ENCODE measurements at regions not wholly inside any gene's neighbourhood (a gene's known extent, or its start where the extent isn't known, plus 50 kb on each side); places are given as distances from the start of the nearest gene placed in this dataset.

DNA sequence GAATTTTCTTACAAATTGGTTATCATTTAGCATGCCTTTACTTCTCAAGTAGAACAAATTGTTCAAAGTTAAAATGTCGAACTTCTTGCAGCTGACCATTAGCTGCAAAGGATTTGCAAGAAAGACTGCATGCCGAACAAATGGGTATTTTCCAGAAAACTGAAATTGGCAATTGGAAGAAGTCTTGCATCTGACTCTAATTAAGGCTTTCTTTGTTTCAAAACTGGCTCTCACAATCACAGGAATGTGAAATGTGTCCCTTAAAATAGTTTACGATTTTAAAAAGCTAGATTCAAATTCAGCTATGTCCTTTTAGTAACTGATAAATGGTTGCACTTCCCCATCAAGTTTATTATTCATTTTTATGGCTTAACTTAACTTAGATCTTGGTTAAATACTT is 207.9 kb downstream of the ARL4A start:
- intact Hi-C loops (cut with DNase I) = no loop called here
- Histone ChIP-seq H3K27me3 (no peaks in the 10 kb centered on the region), H3K36me3 (no peaks in the 10 kb centered on the region), H3K27ac (no peak overlapping the region), H3K4me3 (no peak overlapping the region), H3K9me3 (no peaks in the 10 kb centered on the region), H3K4me1 (no peaks in the 10 kb centered on the region)
- TF ChIP-seq, protein P1, sequence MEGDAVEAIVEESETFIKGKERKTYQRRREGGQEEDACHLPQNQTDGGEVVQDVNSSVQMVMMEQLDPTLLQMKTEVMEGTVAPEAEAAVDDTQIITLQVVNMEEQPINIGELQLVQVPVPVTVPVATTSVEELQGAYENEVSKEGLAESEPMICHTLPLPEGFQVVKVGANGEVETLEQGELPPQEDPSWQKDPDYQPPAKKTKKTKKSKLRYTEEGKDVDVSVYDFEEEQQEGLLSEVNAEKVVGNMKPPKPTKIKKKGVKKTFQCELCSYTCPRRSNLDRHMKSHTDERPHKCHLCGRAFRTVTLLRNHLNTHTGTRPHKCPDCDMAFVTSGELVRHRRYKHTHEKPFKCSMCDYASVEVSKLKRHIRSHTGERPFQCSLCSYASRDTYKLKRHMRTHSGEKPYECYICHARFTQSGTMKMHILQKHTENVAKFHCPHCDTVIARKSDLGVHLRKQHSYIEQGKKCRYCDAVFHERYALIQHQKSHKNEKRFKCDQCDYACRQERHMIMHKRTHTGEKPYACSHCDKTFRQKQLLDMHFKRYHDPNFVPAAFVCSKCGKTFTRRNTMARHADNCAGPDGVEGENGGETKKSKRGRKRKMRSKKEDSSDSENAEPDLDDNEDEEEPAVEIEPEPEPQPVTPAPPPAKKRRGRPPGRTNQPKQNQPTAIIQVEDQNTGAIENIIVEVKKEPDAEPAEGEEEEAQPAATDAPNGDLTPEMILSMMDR (IDR thresholded peaks at IDR 0.05) = no peak
- FAIRE-seq (no peak), ATAC-seq (no peak), DNase-seq (no peak)
- WGBS, 2 donors = 86 to 87% methylated on average over 3 of the region's 3 CpGs

DNA sequence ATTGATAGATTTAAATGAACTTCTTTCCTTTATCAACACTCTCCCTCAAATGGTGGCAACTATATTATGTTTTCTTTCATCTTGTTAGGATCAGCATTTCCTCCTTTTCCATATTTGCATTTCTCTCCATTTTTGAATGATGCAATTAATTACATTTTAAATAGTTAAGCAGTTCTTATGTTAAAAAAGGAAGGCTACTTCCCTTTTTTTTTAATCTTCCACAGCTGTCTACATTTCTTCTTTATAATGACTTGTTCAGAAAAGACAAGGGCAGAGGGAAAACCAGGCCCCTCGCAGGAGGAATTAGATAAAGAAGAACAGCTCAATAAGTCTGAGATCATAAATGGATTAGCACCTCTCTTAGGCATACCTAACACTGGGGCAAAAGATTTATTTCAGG is 208.9 kb downstream of the ARL4A start:
- ATAC-seq = no peak
- no peak overlapping the region for H3K27ac ChIP-seq
- H3K9me3 ChIP-seq = no peaks in the 10 kb centered on the region
- no peaks in the 10 kb centered on the region for H3K36me3 ChIP-seq
- H3K27me3 ChIP-seq = no peaks in the 10 kb centered on the region
- intact Hi-C loops (cut with DNase I) = no loop called here
- no peak for FAIRE-seq
- 48 to 55% methylated on average over 1 of the region's 1 CpG for WGBS, 2 donors
- TF ChIP-seq, protein P1 (IDR thresholded peaks at IDR 0.05) = no peak
- H3K4me1 ChIP-seq = no peaks in the 10 kb centered on the region
- no peak for DNase-seq
- H3K4me3 ChIP-seq = no peak overlapping the region

DNA sequence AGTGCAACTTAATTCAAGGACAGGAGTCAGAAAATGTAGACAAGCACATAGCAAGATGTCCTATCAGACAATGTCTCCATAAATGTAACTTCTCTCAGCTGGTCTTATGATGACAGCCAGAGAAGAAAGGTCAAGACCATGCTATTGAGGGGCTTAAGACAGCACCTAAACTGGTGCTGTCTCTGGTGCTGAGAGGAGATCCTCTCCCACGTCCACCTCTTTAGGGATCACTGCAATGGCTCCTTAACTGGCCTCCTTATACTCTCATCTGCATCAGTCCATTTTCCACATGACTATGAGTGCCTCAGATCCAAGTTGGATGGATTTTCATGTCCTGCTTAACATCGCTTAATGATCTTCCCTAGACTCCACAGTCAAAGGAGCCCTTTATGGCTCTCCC is 210.6 kb downstream of the ARL4A start:
- TF ChIP-seq, protein P1 (IDR thresholded peaks at IDR 0.05) = no peak
- FAIRE-seq = no peak
- H3K27me3 ChIP-seq = no peaks in the 10 kb centered on the region
- no peak overlapping the region for H3K27ac ChIP-seq
- no peak for ATAC-seq
- WGBS, 2 donors = 87 to 94% methylated on average over 2 of the region's 2 CpGs
- DNase-seq = no peak
- intact Hi-C loops (cut with DNase I) = no loop called here
- no peaks in the 10 kb centered on the region for H3K9me3 ChIP-seq
- no peaks in the 10 kb centered on the region for H3K36me3 ChIP-seq
- no peak overlapping the region for H3K4me3 ChIP-seq
- peaks cover 0 to 6% (median 0%) of the 10 kb centered on the region in 3 donors for H3K4me1 ChIP-seq

DNA sequence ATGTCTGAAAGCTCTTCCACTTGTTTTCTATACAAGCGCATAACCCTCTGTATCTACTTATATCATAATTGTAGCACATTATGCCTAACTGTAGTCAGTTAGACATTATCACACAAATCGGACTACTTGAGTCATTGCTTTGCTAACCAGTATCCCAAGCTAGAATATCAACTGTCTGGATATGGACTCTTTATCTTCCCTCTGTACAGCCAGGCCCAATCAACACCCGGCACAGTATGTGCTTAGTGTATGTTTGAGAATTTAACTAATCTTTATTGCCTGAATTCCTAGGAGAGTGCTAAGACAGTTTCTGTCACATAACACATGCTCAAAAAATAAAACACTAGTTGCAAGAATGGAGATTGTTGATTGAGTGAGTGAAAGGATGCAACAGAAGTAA is 211.2 kb downstream of the ARL4A start:
- Histone ChIP-seq H3K36me3 (no peaks in the 10 kb centered on the region), H3K27ac (no peak overlapping the region), H3K4me1 (peaks cover 0 to 6% (median 0%) of the 10 kb centered on the region in 3 donors), H3K27me3 (no peaks in the 10 kb centered on the region), H3K9me3 (no peaks in the 10 kb centered on the region), H3K4me3 (no peak overlapping the region)
- TF ChIP-seq, protein P1 (IDR thresholded peaks at IDR 0.05) = no peak
- DNase-seq = no peak
- FAIRE-seq = no peak
- intact Hi-C loops (cut with DNase I) = no loop called here
- WGBS, 2 donors = 95 to 96% methylated on average over 3 of the region's 3 CpGs
- no peak for ATAC-seq

DNA sequence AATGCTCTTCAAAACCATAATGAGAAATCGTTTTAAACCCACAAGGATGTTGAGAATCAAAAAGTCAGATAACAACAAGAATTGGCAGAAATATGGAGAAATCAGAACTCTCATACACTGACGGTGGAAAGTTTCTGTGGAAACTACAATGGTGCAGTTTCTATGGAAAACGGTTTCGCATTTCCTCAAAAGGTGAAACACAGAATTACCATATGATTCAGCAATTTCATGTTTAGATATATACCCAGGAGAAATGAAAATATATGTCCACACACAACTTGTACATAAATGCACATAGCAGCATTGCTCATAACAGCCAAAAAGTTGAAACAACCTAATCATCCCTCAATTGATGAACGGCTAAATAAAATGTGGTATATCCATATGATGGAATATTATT is 218.2 kb downstream of the ARL4A start:
- FAIRE-seq = no peak
- Histone ChIP-seq H3K9me3 (no peaks in the 10 kb centered on the region), H3K4me3 (no peak overlapping the region), H3K27me3 (no peaks in the 10 kb centered on the region), H3K4me1 (peaks cover 0 to 6% (median 0%) of the 10 kb centered on the region in 3 donors), H3K27ac (no peak overlapping the region), H3K36me3 (no peaks in the 10 kb centered on the region)
- intact Hi-C loops (cut with DNase I) = no loop called here
- TF ChIP-seq, protein P1 (IDR thresholded peaks at IDR 0.05) = no peak
- WGBS, 2 donors = 81 to 83% methylated on average over 5 of the region's 5 CpGs
- no peak for DNase-seq
- no peak for ATAC-seq
